K562 (cell line): ENCODE measurements at regions not wholly inside any gene's neighbourhood (a gene's known extent, or its start where the extent isn't known, plus 50 kb on each side); places are given as distances from the start of the nearest gene placed in this dataset.

Source experiments
- ATAC-seq: fragments of 200-7000 bp; cut with Tn5 transposase; 3 replicates; pipeline ENCODE4 v1.9.1; 2020; ENCODE audit warnings: moderate library complexity
- BruUV-seq: library from RNA; stranded (reverse); fragments of 400-500 nt; replicated peaks from 2 replicates; lab custom pipeline; 2021; lab: Mats Ljungman, UMichigan
- CTCF ChIA-PET: fragments of 300-600 bp; formaldehyde crosslinking; extraction: SDS; loops from one replicate; lab custom pipeline; 2021; ENCODE audit warnings: low intra/inter-chr PET ratio; lab: Yijun Ruan, JAX
- POLR2A ChIA-PET: fragments of 300-600, 350-650 bp; sonication (Branson Sonifier 250); formaldehyde crosslinking; extraction: SDS; loops from one replicate; lab custom pipeline; 2021; ENCODE audit warnings: antibody characterized with exemption, inconsistent platforms; lab: Yijun Ruan, JAX
- DNase-seq, 4 experiments: peaks; one replicate each; pipeline versions ENCODE4 v3.0.0 to v3.0.0-alpha.2; 2011 to 2018; ENCODE audit warnings: low spot score in 3 of 4, mixed read lengths in 3 of 4; ENCODE audit errors: extremely low read depth in 1 of 4
- FAIRE-seq: peaks from 2 replicates; lab custom pipeline; 2011; peaks lifted over from hg19 to GRCh38; lab: Jason Lieb, UNC
- H2AFZ ChIP-seq: 2 replicates; pipeline ENCODE4 v1.6.0; 2011; ENCODE audit warnings: low read depth, low read length, control low read depth, inconsistent platforms
- H3K27ac ChIP-seq: fragments of 200-600 bp; 3 replicates; pipeline ENCODE4 v1.8.0; 2011; ENCODE audit warnings: low read depth, mild to moderate bottlenecking, control low read depth, inconsistent platforms, low read length, moderate library complexity, mixed read lengths; ENCODE audit errors: extremely low read depth
- H3K27me3 ChIP-seq, 2 experiments: fragments of 300-600 bp in 1 of 2; 2 replicates in 1 of 2; 3 replicates in 1 of 2; pipeline versions ENCODE4 v1.6.0 to v1.8.0; 2011; ENCODE audit warnings: inconsistent platforms in 2 of 2, low read length in 2 of 2, mild to moderate bottlenecking in 1 of 2, mixed read lengths in 1 of 2, moderate library complexity in 1 of 2; ENCODE audit not compliant: control insufficient read depth in 2 of 2, insufficient read depth in 2 of 2
- H3K36me3 ChIP-seq: fragments of 300-600 bp; 3 replicates; pipeline ENCODE4 v1.8.0; 2011; ENCODE audit warnings: mild to moderate bottlenecking, low read length, inconsistent platforms; ENCODE audit not compliant: control insufficient read depth, insufficient read depth
- H3K4me1 ChIP-seq, 2 experiments: fragments of 200-600 bp in 1 of 2; replicated peaks in 1 of 2; 2 replicates in 1 of 2; 3 replicates in 1 of 2; pipeline versions ENCODE4 v1.5.1 to v1.8.0; 2011; ENCODE audit warnings: inconsistent platforms in 2 of 2, low read length in 2 of 2, mild to moderate bottlenecking in 1 of 2, mixed read lengths in 1 of 2, moderate library complexity in 1 of 2; ENCODE audit not compliant: control insufficient read depth in 2 of 2, insufficient read depth in 2 of 2
- H3K4me2 ChIP-seq: 2 replicates; pipeline ENCODE4 v1.6.1; 2011; ENCODE audit warnings: low read length, control low read depth, inconsistent platforms, mixed read lengths; ENCODE audit not compliant: insufficient read depth
- H3K4me3 ChIP-seq: fragments of 200-600 bp; sonication (generic), shearing (Covaris generic); 2 replicates; pipeline ENCODE4 v1.5.1; 2016; ENCODE audit warnings: control low read depth, inconsistent platforms
- H3K79me2 ChIP-seq: fragments of 200-600 bp; 3 replicates; pipeline ENCODE4 v1.8.0; 2011; ENCODE audit warnings: low read length, inconsistent platforms; ENCODE audit not compliant: control insufficient read depth, insufficient read depth
- H3K9ac ChIP-seq, 2 experiments: 2 replicates each; pipeline versions ENCODE4 v1.6.0 to v1.6.1; 2011; ENCODE audit warnings: low read depth in 2 of 2, low read length in 2 of 2, control low read depth in 1 of 2, inconsistent platforms in 1 of 2, mild to moderate bottlenecking in 1 of 2, mixed read lengths in 1 of 2; ENCODE audit not compliant: insufficient read depth in 1 of 2
- H3K9me1 ChIP-seq: one replicate; pipeline ENCODE4 v1.6.0; 2011; ENCODE audit warnings: inconsistent platforms, mild to moderate bottlenecking, low read length, moderate library complexity; ENCODE audit not compliant: control insufficient read depth, insufficient read depth
- H3K9me3 ChIP-seq: replicated peaks from 2 replicates; pipeline ENCODE4 v1.5.1; 2011; ENCODE audit warnings: low read depth, low read length, inconsistent platforms; ENCODE audit not compliant: control insufficient read depth, insufficient read depth
- H4K20me1 ChIP-seq: replicated peaks from 2 replicates; pipeline ENCODE4 v1.6.1; 2011; ENCODE audit warnings: low read length, inconsistent platforms, mixed read lengths; ENCODE audit not compliant: control insufficient read depth, insufficient read depth
- CBX5 ChIP-seq: IDR thresholded peaks from 2 replicates; pipeline ENCODE4 v1.6.1; 2014; ENCODE audit warnings: low read depth, borderline replicate concordance
- CREB1 ChIP-seq, 2 experiments: sonication (generic) in 1 of 2; formaldehyde crosslinking in 1 of 2; IDR thresholded peaks; 2 replicates each; pipeline versions ENCODE4 v1.6.1 to v1.8.0; 2012 to 2022; ENCODE audit warnings: inconsistent platforms in 1 of 2, mild to moderate bottlenecking in 1 of 2, missing genetic modification reagents in 1 of 2, moderate library complexity in 1 of 2
- MTA2 ChIP-seq: fragments of 450-650 bp; IDR thresholded peaks from 2 replicates; pipeline ENCODE4 v1.6.1; 2016; ENCODE audit warnings: low read depth
- NFE2L1 ChIP-seq: fragments of 450-650 bp; IDR thresholded peaks from 2 replicates; pipeline ENCODE4 v1.6.1; 2016; ENCODE audit warnings: missing genetic modification characterization, low read depth, mild to moderate bottlenecking, missing compliant biosample characterization, moderate library complexity, borderline replicate concordance
- POLR2B ChIP-seq: fragments of 450-650 bp; IDR thresholded peaks from 2 replicates; pipeline ENCODE4 v1.6.1; 2018; ENCODE audit warnings: low read depth; ENCODE audit not compliant: partially characterized antibody
- SMARCA4 ChIP-seq: fragments of 450-650 bp; IDR thresholded peaks from 2 replicates; pipeline ENCODE4 v1.6.1; 2016
- SMARCE1 ChIP-seq: fragments of 450-650 bp; IDR thresholded peaks from 2 replicates; pipeline ENCODE4 v1.7.1; 2016; ENCODE audit warnings: mild to moderate bottlenecking
- SOX6 ChIP-seq: fragments of 450-650 bp; IDR thresholded peaks from 2 replicates; pipeline ENCODE4 v1.6.1; 2014; ENCODE audit warnings: mild to moderate bottlenecking
- TAF1 ChIP-seq: IDR thresholded peaks from 2 replicates; pipeline ENCODE4 v1.6.1; 2011; ENCODE audit warnings: mild to moderate bottlenecking, low read length, moderate library complexity; ENCODE audit not compliant: insufficient read depth, control insufficient read depth, severe bottlenecking; ENCODE audit errors: extremely low read depth
- ZC3H4 ChIP-seq: sonication (generic); formaldehyde crosslinking; IDR thresholded peaks from 2 replicates; pipeline ENCODE4 v1.9.0; 2021; ENCODE audit warnings: missing genetic modification reagents, borderline replicate concordance
- ZFP30 ChIP-seq: fragments of 250-450 bp; sonication (Bioruptor Pico); IDR thresholded peaks from 2 replicates; pipeline ENCODE4 v1.8.0; 2022; ENCODE audit warnings: moderate library complexity, mild to moderate bottlenecking, inconsistent platforms, borderline replicate concordance
- ZNF274 ChIP-seq: IDR thresholded peaks from 2 replicates; pipeline ENCODE4 v1.6.1; 2011; ENCODE audit warnings: low read depth, mild to moderate bottlenecking, low read length, moderate library complexity, borderline replicate concordance
- WGBS: fragments of 100-300 bp; shearing (Covaris generic); methylation state at CpG from one replicate; pipeline ENCODE4 v1.1.6; 2016; ENCODE audit warnings: low coverage, mixed read lengths; ENCODE audit not compliant: insufficient coverage; ENCODE audit errors: missing lambda C conversion rate; 5-methylcytosine and 5-hydroxymethylcytosine counted together
- in situ Hi-C: fragments of 300-500 bp; cut with MboI; formaldehyde crosslinking; loops from 4 replicates; pipeline ENCODE4 v1.15.0; 2018; ENCODE audit warnings: inconsistent platforms, mixed read lengths
- intact Hi-C: fragments of 100-400 bp; cut with micrococcal nuclease; formaldehyde crosslinking; loops from 2 replicates; pipeline ENCODE4 v1.14.2; 2022
- TF ChIP-seq, protein P1 (sequence below): fragments of 450-650 bp; formaldehyde crosslinking; IDR thresholded peaks from 2 replicates; pipeline ENCODE4 v1.4.0; 2022; ENCODE audit warnings: mild to moderate bottlenecking, moderate library complexity
- TF ChIP-seq, protein P2 (sequence below): sonication (generic); formaldehyde crosslinking; IDR thresholded peaks from 2 replicates; pipeline ENCODE4 v1.9.0; 2022; ENCODE audit warnings: mild to moderate bottlenecking, missing genetic modification reagents
- TF ChIP-seq, protein P3 (sequence below): IDR thresholded peaks from 3 replicates; pipeline ENCODE4 v1.6.1; 2011; ENCODE audit warnings: borderline replicate concordance, mild to moderate bottlenecking; ENCODE audit not compliant: insufficient read length, insufficient read depth
- TF ChIP-seq, protein P4 (sequence below): fragments of 450-650 bp; IDR thresholded peaks from 2 replicates; pipeline ENCODE4 v1.6.1; 2016; ENCODE audit warnings: borderline replicate concordance
- TF ChIP-seq, protein P5 (sequence below), 3 experiments: IDR thresholded peaks in 2 of 3; conservative IDR thresholded peaks in 1 of 3; 2 replicates each; pipeline ENCODE4 v1.5.1; 2011 to 2012; ENCODE audit warnings: low read length in 3 of 3, mild to moderate bottlenecking in 3 of 3, control low read depth in 2 of 3, improper control_type of control experiment in 1 of 3, inconsistent platforms in 1 of 3, low read depth in 1 of 3, mixed read lengths in 1 of 3, moderate library complexity in 1 of 3; ENCODE audit not compliant: insufficient read depth in 2 of 3

DNA sequence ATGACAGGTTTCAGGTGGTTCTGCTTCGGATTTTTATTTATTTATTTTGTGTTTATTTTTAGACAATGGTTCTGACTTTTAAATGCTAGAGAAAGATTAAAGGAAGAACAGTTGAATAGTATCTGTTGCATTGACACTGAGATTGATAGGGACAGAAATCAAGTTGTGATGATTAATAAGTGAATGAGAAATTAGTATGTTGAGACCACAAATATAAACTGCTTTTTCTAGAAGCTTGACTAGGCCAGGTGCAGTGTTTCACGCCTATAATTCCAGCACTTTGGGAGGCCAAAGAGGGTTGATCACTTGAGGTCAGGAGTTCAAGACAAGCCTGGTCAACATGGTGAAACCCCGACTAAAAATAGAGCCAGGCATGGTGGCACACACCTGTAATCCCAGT lies 65.1 kb upstream of the TNRC6B start:
- DNase-seq (no peak), FAIRE-seq (no peak), ATAC-seq (no peak)
- H3K4me2 ChIP-seq: no peak overlapping the region
- in situ Hi-C loops: no loop called here
- no peaks in the 10 kb centered on the region for H3K9me3 ChIP-seq
- H3K9ac ChIP-seq: no peak overlapping the region
- no peaks in the 10 kb centered on the region for H3K9me1 ChIP-seq
- H3K27ac ChIP-seq: no peak overlapping the region
- H3K79me2 ChIP-seq: peaks cover 5% of the 10 kb centered on the region; the same call in 2 of the 3 replicates
- H3K4me3 ChIP-seq: no peak overlapping the region
- H2AFZ ChIP-seq: no peak overlapping the region
- intact Hi-C loops: no loop called here
- 46% methylated on average over 3 of the region's 3 CpGs for WGBS
- ChIA-PET POLR2A (interaction anchor here (0.6 kb wide), 2 partner anchors 226 to 265 kb away, joined by 3 read pairs; no protein-coding TSS in a partner anchor), CTCF (no interaction called here)
- peaks cover 4 to 8% of the 10 kb centered on the region in 2 experiments; a peak in 3 of 5 replicates for H3K4me1 ChIP-seq
- no peaks in the 10 kb centered on the region; the same call in none of the 2 replicates for H4K20me1 ChIP-seq
- TF ChIP-seq ZNF274 (no peak), SMARCA4 (no peak), POLR2B (no peak), CBX5 (no peak), ZC3H4 (CRISPR knock-in tag) (no peak), SOX6 (no peak), NFE2L1 (tag) (no peak), ZFP30 (CRISPR knock-in tag) (no peak), TAF1 (no peak), SMARCE1 (no peak), MTA2 (no peak), CREB1 (IDR thresholded peaks at IDR 0.05) (no peak), CREB1 (CRISPR knock-in tag; IDR thresholded peaks at IDR 0.05) (no peak)
- TF ChIP-seq, protein P1, sequence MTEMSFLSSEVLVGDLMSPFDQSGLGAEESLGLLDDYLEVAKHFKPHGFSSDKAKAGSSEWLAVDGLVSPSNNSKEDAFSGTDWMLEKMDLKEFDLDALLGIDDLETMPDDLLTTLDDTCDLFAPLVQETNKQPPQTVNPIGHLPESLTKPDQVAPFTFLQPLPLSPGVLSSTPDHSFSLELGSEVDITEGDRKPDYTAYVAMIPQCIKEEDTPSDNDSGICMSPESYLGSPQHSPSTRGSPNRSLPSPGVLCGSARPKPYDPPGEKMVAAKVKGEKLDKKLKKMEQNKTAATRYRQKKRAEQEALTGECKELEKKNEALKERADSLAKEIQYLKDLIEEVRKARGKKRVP (CRISPR knock-in tag): no peak
- TF ChIP-seq, protein P2, sequence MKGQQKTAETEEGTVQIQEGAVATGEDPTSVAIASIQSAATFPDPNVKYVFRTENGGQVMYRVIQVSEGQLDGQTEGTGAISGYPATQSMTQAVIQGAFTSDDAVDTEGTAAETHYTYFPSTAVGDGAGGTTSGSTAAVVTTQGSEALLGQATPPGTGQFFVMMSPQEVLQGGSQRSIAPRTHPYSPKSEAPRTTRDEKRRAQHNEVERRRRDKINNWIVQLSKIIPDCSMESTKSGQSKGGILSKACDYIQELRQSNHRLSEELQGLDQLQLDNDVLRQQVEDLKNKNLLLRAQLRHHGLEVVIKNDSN (CRISPR knock-in tag): no peak
- TF ChIP-seq, protein P3, sequence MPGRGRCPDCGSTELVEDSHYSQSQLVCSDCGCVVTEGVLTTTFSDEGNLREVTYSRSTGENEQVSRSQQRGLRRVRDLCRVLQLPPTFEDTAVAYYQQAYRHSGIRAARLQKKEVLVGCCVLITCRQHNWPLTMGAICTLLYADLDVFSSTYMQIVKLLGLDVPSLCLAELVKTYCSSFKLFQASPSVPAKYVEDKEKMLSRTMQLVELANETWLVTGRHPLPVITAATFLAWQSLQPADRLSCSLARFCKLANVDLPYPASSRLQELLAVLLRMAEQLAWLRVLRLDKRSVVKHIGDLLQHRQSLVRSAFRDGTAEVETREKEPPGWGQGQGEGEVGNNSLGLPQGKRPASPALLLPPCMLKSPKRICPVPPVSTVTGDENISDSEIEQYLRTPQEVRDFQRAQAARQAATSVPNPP: no peak
- TF ChIP-seq, protein P4, sequence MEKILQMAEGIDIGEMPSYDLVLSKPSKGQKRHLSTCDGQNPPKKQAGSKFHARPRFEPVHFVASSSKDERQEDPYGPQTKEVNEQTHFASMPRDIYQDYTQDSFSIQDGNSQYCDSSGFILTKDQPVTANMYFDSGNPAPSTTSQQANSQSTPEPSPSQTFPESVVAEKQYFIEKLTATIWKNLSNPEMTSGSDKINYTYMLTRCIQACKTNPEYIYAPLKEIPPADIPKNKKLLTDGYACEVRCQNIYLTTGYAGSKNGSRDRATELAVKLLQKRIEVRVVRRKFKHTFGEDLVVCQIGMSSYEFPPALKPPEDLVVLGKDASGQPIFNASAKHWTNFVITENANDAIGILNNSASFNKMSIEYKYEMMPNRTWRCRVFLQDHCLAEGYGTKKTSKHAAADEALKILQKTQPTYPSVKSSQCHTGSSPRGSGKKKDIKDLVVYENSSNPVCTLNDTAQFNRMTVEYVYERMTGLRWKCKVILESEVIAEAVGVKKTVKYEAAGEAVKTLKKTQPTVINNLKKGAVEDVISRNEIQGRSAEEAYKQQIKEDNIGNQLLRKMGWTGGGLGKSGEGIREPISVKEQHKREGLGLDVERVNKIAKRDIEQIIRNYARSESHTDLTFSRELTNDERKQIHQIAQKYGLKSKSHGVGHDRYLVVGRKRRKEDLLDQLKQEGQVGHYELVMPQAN: no peak
- TF ChIP-seq, protein P5, sequence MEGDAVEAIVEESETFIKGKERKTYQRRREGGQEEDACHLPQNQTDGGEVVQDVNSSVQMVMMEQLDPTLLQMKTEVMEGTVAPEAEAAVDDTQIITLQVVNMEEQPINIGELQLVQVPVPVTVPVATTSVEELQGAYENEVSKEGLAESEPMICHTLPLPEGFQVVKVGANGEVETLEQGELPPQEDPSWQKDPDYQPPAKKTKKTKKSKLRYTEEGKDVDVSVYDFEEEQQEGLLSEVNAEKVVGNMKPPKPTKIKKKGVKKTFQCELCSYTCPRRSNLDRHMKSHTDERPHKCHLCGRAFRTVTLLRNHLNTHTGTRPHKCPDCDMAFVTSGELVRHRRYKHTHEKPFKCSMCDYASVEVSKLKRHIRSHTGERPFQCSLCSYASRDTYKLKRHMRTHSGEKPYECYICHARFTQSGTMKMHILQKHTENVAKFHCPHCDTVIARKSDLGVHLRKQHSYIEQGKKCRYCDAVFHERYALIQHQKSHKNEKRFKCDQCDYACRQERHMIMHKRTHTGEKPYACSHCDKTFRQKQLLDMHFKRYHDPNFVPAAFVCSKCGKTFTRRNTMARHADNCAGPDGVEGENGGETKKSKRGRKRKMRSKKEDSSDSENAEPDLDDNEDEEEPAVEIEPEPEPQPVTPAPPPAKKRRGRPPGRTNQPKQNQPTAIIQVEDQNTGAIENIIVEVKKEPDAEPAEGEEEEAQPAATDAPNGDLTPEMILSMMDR (IDR thresholded peaks at IDR 0.05 in 2 of 3, conservative IDR thresholded peaks at IDR 0.05 in 1 of 3; ENCODE audit: insufficient read depth in 2 of 3, low read depth in 1 of 3, low read length in 3 of 3): no peak
- BruUV-seq: no TSS peak
- no peaks in the 10 kb centered on the region for H3K27me3 ChIP-seq
- no peaks in the 10 kb centered on the region for H3K36me3 ChIP-seq
